HCT116 (cell line): ENCODE measurements at regions not wholly inside any gene's neighbourhood (a gene's known extent, or its start where the extent isn't known, plus 50 kb on each side); places are given as distances from the start of the nearest gene placed in this dataset.

ENCODE experiments used
- ATAC-seq: fragments of 200-7000 bp; cut with Tn5 transposase; 2 replicates; pipeline ENCODE4 v1.9.1; 2020; ENCODE audit warnings: mild to moderate bottlenecking, moderate library complexity
- BruUV-seq: library from RNA; stranded (reverse); fragments of 400-500 nt; replicated peaks from 2 replicates; lab custom pipeline; 2021; lab: Mats Ljungman, UMichigan
- CTCF ChIA-PET: fragments of 300-600 bp; sonication (Branson Sonifier 250); formaldehyde crosslinking; loops from one replicate; lab custom pipeline; 2021; ENCODE audit warnings: antibody characterized with exemption; lab: Charles Lee
- POLR2A ChIA-PET: fragments of 300-600, 350-600 bp; sonication (Branson Sonifier 250); formaldehyde crosslinking; loops from one replicate; lab custom pipeline; 2021; ENCODE audit warnings: antibody characterized with exemption; lab: Charles Lee
- RAD21 ChIA-PET, 2 experiments: fragments of 300-600 bp; sonication (Branson Sonifier 250); formaldehyde crosslinking; loops; one replicate each; lab custom pipeline; 2023; ENCODE audit warnings: low total read pairs in 2 of 2; ENCODE audit not compliant: uncharacterized antibody in 2 of 2, unreplicated experiment in 2 of 2, low non-redundant PET in 1 of 2; lab: Charles Lee
- DNase-seq: peaks from one replicate; pipeline ENCODE4 v3.0.0-alpha.2; 2010; ENCODE audit warnings: low read depth, low spot score
- H2AFZ ChIP-seq: fragments of 200-600 bp; shearing (Covaris generic), sonication (generic); 2 replicates; pipeline ENCODE4 v1.6.1; 2017; ENCODE audit warnings: low read depth, mixed run types, mixed read lengths, antibody characterized with exemption, low read length; ENCODE audit not compliant: poor library complexity, severe bottlenecking
- H3K27ac ChIP-seq: 2 replicates; pipeline ENCODE4 v1.5.1; 2012; ENCODE audit warnings: low read depth, low read length
- H3K27me3 ChIP-seq: fragments of 200-600 bp; sonication (generic); 2 replicates; pipeline ENCODE4 v1.6.1; 2016; ENCODE audit warnings: mixed run types, low read length, mixed read lengths; ENCODE audit not compliant: insufficient read depth
- H3K36me3 ChIP-seq, 2 experiments: fragments of 200-500 bp in 1 of 2; fragments of 200-600 bp in 1 of 2; sonication (Bioruptor generic) in 1 of 2; sonication (generic) in 1 of 2; 2 replicates each; pipeline versions ENCODE4 v1.5.1 to v1.6.1; 2014 to 2016; ENCODE audit warnings: low read length in 2 of 2, inconsistent platforms in 1 of 2, mixed read lengths in 1 of 2, mixed run types in 1 of 2; ENCODE audit not compliant: insufficient read depth in 2 of 2, control insufficient read depth in 1 of 2
- H3K4me1 ChIP-seq, 2 experiments: fragments of 200-600 bp in 1 of 2; sonication (generic) in 1 of 2; 2 replicates each; pipeline versions ENCODE4 v1.5.1 to v1.6.1; 2012 to 2017; ENCODE audit warnings: low read length in 2 of 2, inconsistent platforms in 1 of 2, mild to moderate bottlenecking in 1 of 2, mixed read lengths in 1 of 2, mixed run types in 1 of 2, moderate library complexity in 1 of 2; ENCODE audit not compliant: insufficient read depth in 2 of 2, control insufficient read depth in 1 of 2
- H3K4me2 ChIP-seq: fragments of 200-600 bp; sonication (generic); 2 replicates; pipeline ENCODE4 v1.6.1; 2017; ENCODE audit warnings: mixed run types, low read length, mixed read lengths
- H3K4me3 ChIP-seq, 2 experiments: fragments of 200-600 bp in 1 of 2; sonication (generic) in 1 of 2; replicated peaks in 1 of 2; 2 replicates each; pipeline ENCODE4 v1.5.1; 2011 to 2016; ENCODE audit warnings: low read length in 2 of 2, control low read depth in 1 of 2, low read depth in 1 of 2, mild to moderate bottlenecking in 1 of 2, mixed read lengths in 1 of 2, mixed run types in 1 of 2
- H3K79me2 ChIP-seq: fragments of 200-600 bp; sonication (generic); 2 replicates; pipeline ENCODE4 v1.6.1; 2017; ENCODE audit warnings: mild to moderate bottlenecking, mixed run types, low read length, moderate library complexity, mixed read lengths; ENCODE audit not compliant: insufficient read depth
- H3K9ac ChIP-seq: fragments of 200-600 bp; sonication (generic); 2 replicates; pipeline ENCODE4 v1.6.1; 2016; ENCODE audit warnings: low read length, mixed read lengths
- H3K9me2 ChIP-seq: fragments of 200-600 bp; sonication (generic), shearing (Covaris generic); 2 replicates; pipeline ENCODE4 v1.6.1; 2017; ENCODE audit warnings: mixed run types, mild to moderate bottlenecking, moderate library complexity; ENCODE audit not compliant: insufficient read depth
- H3K9me3 ChIP-seq, 2 experiments: fragments of 200-500 bp in 1 of 2; fragments of 200-600 bp in 1 of 2; sonication (Bioruptor generic) in 1 of 2; sonication (generic) in 1 of 2; 2 replicates each; pipeline ENCODE4 v1.6.1; 2014 to 2017; ENCODE audit warnings: low read length in 2 of 2, mixed read lengths in 2 of 2, inconsistent platforms in 1 of 2, low read depth in 1 of 2, mild to moderate bottlenecking in 1 of 2, mixed run types in 1 of 2, moderate library complexity in 1 of 2; ENCODE audit not compliant: control insufficient read depth in 1 of 2, insufficient read depth in 1 of 2
- H4K20me1 ChIP-seq: fragments of 200-600 bp; sonication (generic), shearing (Covaris generic); 2 replicates; pipeline ENCODE4 v1.6.1; 2017; ENCODE audit warnings: mixed run types, mild to moderate bottlenecking, moderate library complexity; ENCODE audit not compliant: insufficient read depth
- CBX3 ChIP-seq: IDR thresholded peaks from 2 replicates; pipeline ENCODE4 v1.6.1; 2012; ENCODE audit warnings: low read depth
- CTCF ChIP-seq, 3 experiments: fragments of 200-600 bp in 1 of 3; sonication (generic) in 1 of 3; IDR thresholded peaks in 2 of 3; conservative IDR thresholded peaks in 1 of 3; 2 replicates each; pipeline ENCODE4 v1.5.1; 2012 to 2017; ENCODE audit warnings: low read depth in 2 of 3, low read length in 2 of 3, antibody characterized with exemption in 1 of 3, borderline replicate concordance in 1 of 3, control low read depth in 1 of 3, mild to moderate bottlenecking in 1 of 3, mixed read lengths in 1 of 3, mixed run types in 1 of 3, moderate library complexity in 1 of 3; ENCODE audit not compliant: insufficient read depth in 1 of 3
- EGR1 ChIP-seq: IDR thresholded peaks from 2 replicates; pipeline ENCODE4 v1.6.1; 2012; ENCODE audit warnings: low read depth
- ELF1 ChIP-seq: IDR thresholded peaks from 2 replicates; pipeline ENCODE4 v1.6.1; 2012; ENCODE audit warnings: low read depth, borderline replicate concordance
- MAX ChIP-seq: IDR thresholded peaks from 2 replicates; pipeline ENCODE4 v1.6.1; 2012
- RAD21 ChIP-seq: IDR thresholded peaks from 2 replicates; pipeline ENCODE4 v1.6.1; 2012; ENCODE audit warnings: low read depth, mild to moderate bottlenecking
- TCF7L2 ChIP-seq: IDR thresholded peaks from 2 replicates; pipeline ENCODE4 v1.7.0; 2011; ENCODE audit warnings: borderline replicate concordance, inconsistent platforms; ENCODE audit not compliant: insufficient read depth, insufficient read length; ENCODE audit errors: extremely low read depth
- ZBTB33 ChIP-seq: IDR thresholded peaks from 2 replicates; pipeline ENCODE4 v1.6.1; 2011; ENCODE audit warnings: mild to moderate bottlenecking, low read length, moderate library complexity; ENCODE audit not compliant: insufficient replicate concordance; ENCODE audit errors: extremely low read depth
- ZFX ChIP-seq: fragments of 450-650 bp; IDR thresholded peaks from 2 replicates; pipeline ENCODE4 v1.6.1; 2017
- ZNF274 ChIP-seq: fragments of 200-500 bp; sonication (Bioruptor generic); IDR thresholded peaks from 2 replicates; pipeline ENCODE4 v1.6.1; 2014; ENCODE audit warnings: mild to moderate bottlenecking, low read depth, low read length, inconsistent platforms
- intact Hi-C: fragments of 100-400 bp; cut with micrococcal nuclease; formaldehyde crosslinking; loops from 2 replicates; pipeline ENCODE4 v1.10.0; 2022

GRCh38 chr20:51275181-51275580, 252.3 kb upstream of the KCNG1 start:
- no peaks in the 10 kb centered on the region for H3K9me3 ChIP-seq
- no peak overlapping the region for H3K9ac ChIP-seq
- no peak overlapping the region for H3K4me2 ChIP-seq
- no peak overlapping the region for H3K4me3 ChIP-seq
- H3K27me3 ChIP-seq, result peaks cover 30% of the 10 kb centered on the region; the same call in 1 of the 2 replicates
- ChIA-PET POLR2A (interaction anchor here (0.7 to 1.2 kb wide), 2 partner anchors 25 to 251 kb away, joined by 4 to 5 read pairs; no protein-coding TSS in a partner anchor), RAD21 (interaction anchor here in 1 of 2 experiments (0.7 kb wide), 1 partner anchor 80 kb away, joined by 5 read pairs; no protein-coding TSS in a partner anchor), CTCF (interaction anchor here (0.6 to 0.9 kb wide), 2 partner anchors 260 to 375 kb away, joined by 3 to 5 read pairs; no protein-coding TSS in a partner anchor)
- H2AFZ ChIP-seq, result no peak overlapping the region
- intact Hi-C loops, result no loop called here
- TF ChIP-seq ELF1 (no peak), RAD21 (no peak), MAX (no peak), CBX3 (no peak), ZBTB33 (no peak), ZFX (no peak), TCF7L2 (no peak), ZNF274 (no peak), CTCF (IDR thresholded peaks at IDR 0.05 in 2 of 3, conservative IDR thresholded peaks at IDR 0.05 in 1 of 3; ENCODE audit: borderline replicate concordance in 1 of 3, insufficient read depth in 1 of 3, low read depth in 2 of 3, low read length in 2 of 3) (no peak), EGR1 (no peak)
- ATAC-seq (no peak), DNase-seq (no peak)
- no peaks in the 10 kb centered on the region for H3K9me2 ChIP-seq
- H3K36me3 ChIP-seq, result no peaks in the 10 kb centered on the region
- no peaks in the 10 kb centered on the region for H3K4me1 ChIP-seq
- H3K27ac ChIP-seq, result no peak overlapping the region
- no TSS peak for BruUV-seq
- no peaks in the 10 kb centered on the region for H3K79me2 ChIP-seq
- H4K20me1 ChIP-seq, result no peaks in the 10 kb centered on the region
